Breast epithelium (tissue), 4 donors: ENCODE measurements at regions not wholly inside any gene's neighbourhood (a gene's known extent, or its start where the extent isn't known, plus 50 kb on each side); places are given as distances from the start of the nearest gene placed in this dataset.
"Not testable (repeated sequence)": the region's sequence is repeated elsewhere in the genome, so short reads cannot be mapped to it uniquely, and the experiment has no call there.

ENCODE experiments used
- DNase-seq, 2 donors: peaks; one replicate each; pipeline ENCODE4 v3.0.0-alpha.2; 2019; ENCODE audit warnings: low spot score in 2 of 2
- H3K27ac ChIP-seq, 2 donors: fragments of 200-600 bp; sonication (generic) in 1 of 2; one replicate each; pipeline ENCODE4 v1.5.1; 2016 to 2019; ENCODE audit warnings: mild to moderate bottlenecking in 1 of 2
- H3K27me3 ChIP-seq, 2 donors: fragments of 200-600 bp; sonication (generic) in 1 of 2; one replicate each; pipeline versions ENCODE4 v1.5.1 to v1.6.0; 2017 to 2019; ENCODE audit warnings: control low read depth in 1 of 2, mild to moderate bottlenecking in 1 of 2
- H3K36me3 ChIP-seq: fragments of 200-600 bp; one replicate; pipeline ENCODE4 v1.5.1; 2019
- H3K4me1 ChIP-seq, 2 donors: fragments of 200-600 bp; sonication (generic); one replicate each; pipeline ENCODE4 v1.5.1; 2016 to 2019; ENCODE audit warnings: control low read depth in 1 of 2
- H3K4me3 ChIP-seq, 3 donors: fragments of 200-600 bp; sonication (generic); 1 replicate in 2 of 3; 2 replicates in 1 of 3; pipeline ENCODE4 v1.5.1; 2016 to 2019; ENCODE audit warnings: mild to moderate bottlenecking in 3 of 3, moderate library complexity in 2 of 3
- H3K9me3 ChIP-seq, 2 donors: fragments of 200-600 bp; sonication (generic) in 1 of 2; one replicate each; pipeline ENCODE4 v1.5.1; 2016 to 2019; ENCODE audit warnings: control low read depth in 1 of 2
- intact Hi-C: fragments of 100-400 bp; cut with DNase I; formaldehyde crosslinking; loops from one replicate; pipeline ENCODE4 v1.15.1; 2023; ENCODE audit warnings: low total_unique reads

GRCh38 chr2:87604279-87604818 is 143.5 kb upstream of the PLGLB2 start:
- DNase-seq: peak; percentile 52 to 62
- H3K27me3 ChIP-seq, H3K9me3 ChIP-seq, H3K4me3 ChIP-seq, H3K36me3 ChIP-seq, intact Hi-C loops, H3K4me1 ChIP-seq: not testable (repeated sequence)
- H3K27ac ChIP-seq: peak overlapping the region in 1 of 2 donors; percentile 63

GRCh38 chr2:87604980-87605379 is 142.9 kb upstream of the PLGLB2 start:
- intact Hi-C loops, H3K4me3 ChIP-seq, H3K36me3 ChIP-seq, H3K27me3 ChIP-seq, H3K9me3 ChIP-seq, H3K27ac ChIP-seq, DNase-seq, H3K4me1 ChIP-seq: not testable (repeated sequence)

GRCh38 chr2:87608377-87609166 is 139.3 kb upstream of the PLGLB2 start:
- H3K4me3 ChIP-seq, H3K4me1 ChIP-seq, H3K27ac ChIP-seq, H3K36me3 ChIP-seq, intact Hi-C loops, H3K27me3 ChIP-seq, DNase-seq, H3K9me3 ChIP-seq: not testable (repeated sequence)

GRCh38 chr2:87610974-87611373 is 136.9 kb upstream of the PLGLB2 start:
- H3K4me1 ChIP-seq, DNase-seq, H3K36me3 ChIP-seq, intact Hi-C loops, H3K27me3 ChIP-seq, H3K9me3 ChIP-seq, H3K4me3 ChIP-seq, H3K27ac ChIP-seq: not testable (repeated sequence)

- H3K36me3 ChIP-seq, H3K27ac ChIP-seq, H3K9me3 ChIP-seq, H3K4me3 ChIP-seq, intact Hi-C loops, H3K27me3 ChIP-seq, DNase-seq, H3K4me1 ChIP-seq: not testable (repeated sequence)
Observed at GRCh38 chr2:87611416-87611815, 136.5 kb upstream of the PLGLB2 start.

GRCh38 chr2:87611956-87612355 is 135.9 kb upstream of the PLGLB2 start:
- H3K4me1 ChIP-seq, DNase-seq, H3K9me3 ChIP-seq, H3K27ac ChIP-seq, intact Hi-C loops, H3K4me3 ChIP-seq, H3K27me3 ChIP-seq, H3K36me3 ChIP-seq: not testable (repeated sequence)

- H3K9me3 ChIP-seq, H3K36me3 ChIP-seq, intact Hi-C loops, H3K4me1 ChIP-seq, H3K4me3 ChIP-seq, H3K27me3 ChIP-seq, DNase-seq, H3K27ac ChIP-seq: not testable (repeated sequence)
Observed at GRCh38 chr2:87614829-87615434, 133.0 kb upstream of the PLGLB2 start.

- DNase-seq, H3K27me3 ChIP-seq, H3K36me3 ChIP-seq, H3K9me3 ChIP-seq, H3K4me1 ChIP-seq, H3K4me3 ChIP-seq, H3K27ac ChIP-seq, intact Hi-C loops: not testable (repeated sequence)
Observed at GRCh38 chr2:87619121-87619520, 128.8 kb upstream of the PLGLB2 start.

- H3K27me3 ChIP-seq, H3K9me3 ChIP-seq, H3K4me3 ChIP-seq, H3K4me1 ChIP-seq, DNase-seq, H3K27ac ChIP-seq, H3K36me3 ChIP-seq, intact Hi-C loops: not testable (repeated sequence)
Observed at GRCh38 chr2:87621139-87621538, 126.7 kb upstream of the PLGLB2 start.

GRCh38 chr2:87622720-87623119 is 125.2 kb upstream of the PLGLB2 start:
- H3K4me1 ChIP-seq, H3K9me3 ChIP-seq, H3K27me3 ChIP-seq, H3K4me3 ChIP-seq, H3K36me3 ChIP-seq, DNase-seq, H3K27ac ChIP-seq, intact Hi-C loops: not testable (repeated sequence)

- H3K4me3 ChIP-seq, H3K4me1 ChIP-seq, intact Hi-C loops, DNase-seq, H3K9me3 ChIP-seq, H3K27ac ChIP-seq, H3K27me3 ChIP-seq, H3K36me3 ChIP-seq: not testable (repeated sequence)
Observed at GRCh38 chr2:87629491-87630458, 118.1 kb upstream of the PLGLB2 start.

- H3K36me3 ChIP-seq, DNase-seq, intact Hi-C loops, H3K27me3 ChIP-seq, H3K4me1 ChIP-seq, H3K27ac ChIP-seq, H3K4me3 ChIP-seq, H3K9me3 ChIP-seq: not testable (repeated sequence)
Observed at GRCh38 chr2:87630892-87631291, 117.0 kb upstream of the PLGLB2 start.

GRCh38 chr2:87631402-87631801 is 116.5 kb upstream of the PLGLB2 start:
- H3K27me3 ChIP-seq, H3K4me1 ChIP-seq, intact Hi-C loops, DNase-seq, H3K27ac ChIP-seq, H3K9me3 ChIP-seq, H3K36me3 ChIP-seq, H3K4me3 ChIP-seq: not testable (repeated sequence)
